ENCODE measurements at regions not wholly inside any gene's neighbourhood (a gene's known extent, or its start where the extent isn't known, plus 50 kb on each side); places are given as distances from the start of the nearest gene placed in this dataset.

DNA sequence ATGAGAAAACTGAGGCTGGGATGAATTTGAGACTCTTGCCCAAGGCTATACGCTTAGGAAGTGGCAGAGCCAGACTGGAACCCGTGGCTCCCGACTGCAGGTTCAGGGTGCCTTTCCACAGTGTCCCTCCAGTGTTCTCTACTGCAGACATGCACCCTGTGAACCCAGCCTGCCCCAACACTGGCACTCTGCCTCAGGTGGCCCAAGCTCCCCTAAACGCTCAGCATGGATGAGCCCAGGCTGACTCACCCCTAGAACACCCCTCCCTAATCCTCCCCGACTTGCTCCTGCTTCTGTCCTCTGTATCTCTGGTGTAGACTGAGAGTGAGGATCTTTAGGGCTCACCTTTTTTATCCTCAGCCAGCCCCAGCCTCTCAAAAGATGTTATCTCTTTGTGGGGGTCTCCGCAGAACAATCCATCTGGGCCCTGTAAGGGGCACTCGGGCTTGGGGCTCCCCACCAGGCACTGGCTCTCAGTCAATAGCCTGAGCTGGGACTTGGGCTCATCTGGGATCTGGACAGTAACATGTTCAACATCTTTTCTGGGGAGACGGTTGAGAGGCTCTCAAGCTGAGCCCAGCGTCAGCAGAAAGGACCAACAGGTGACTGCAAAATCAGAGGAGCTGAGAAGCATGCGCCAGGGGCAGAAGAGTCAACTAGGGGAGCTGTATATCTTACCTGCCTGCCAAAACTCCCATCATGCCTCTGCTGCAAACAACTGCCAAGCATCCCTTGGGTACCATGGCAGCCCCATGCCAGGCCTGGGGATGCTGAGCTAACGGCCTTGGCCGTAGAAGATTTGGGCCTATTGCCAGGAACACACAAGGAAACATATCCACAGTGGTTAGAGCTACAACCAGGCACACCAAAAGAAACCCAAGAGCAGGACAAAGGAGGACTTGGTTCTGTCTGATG lies 176.2 kb downstream of the BUD13 start:
- DNase-seq: no peak

DNA sequence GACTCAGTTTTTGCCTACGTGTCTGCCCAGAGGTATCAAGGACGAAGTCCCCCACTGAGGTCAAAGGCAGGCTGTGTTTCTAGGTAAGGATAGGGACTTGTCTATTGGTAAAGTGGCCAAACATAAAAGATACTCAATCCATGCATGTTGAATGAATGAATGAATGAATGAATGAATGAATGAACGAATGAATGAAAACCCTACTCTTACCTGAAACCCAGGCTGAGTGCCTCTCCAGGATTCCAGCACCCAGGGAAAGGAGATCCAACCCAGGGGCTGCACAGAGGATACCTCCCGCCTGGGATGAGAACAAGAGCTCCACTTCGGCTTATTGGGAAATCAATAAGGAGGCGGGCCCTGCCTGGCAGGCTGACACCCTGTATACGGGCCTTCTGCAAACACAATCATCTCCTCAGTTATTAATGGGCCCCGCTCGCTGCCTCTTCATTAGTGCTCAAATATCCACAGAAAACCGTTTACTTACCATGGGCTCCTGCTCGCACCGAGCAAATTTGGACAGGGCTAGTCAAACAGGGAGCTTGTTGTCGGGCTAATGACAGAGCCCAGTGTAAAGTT lies 177.4 kb downstream of the BUD13 start:
- DNase-seq: no peak

DNA sequence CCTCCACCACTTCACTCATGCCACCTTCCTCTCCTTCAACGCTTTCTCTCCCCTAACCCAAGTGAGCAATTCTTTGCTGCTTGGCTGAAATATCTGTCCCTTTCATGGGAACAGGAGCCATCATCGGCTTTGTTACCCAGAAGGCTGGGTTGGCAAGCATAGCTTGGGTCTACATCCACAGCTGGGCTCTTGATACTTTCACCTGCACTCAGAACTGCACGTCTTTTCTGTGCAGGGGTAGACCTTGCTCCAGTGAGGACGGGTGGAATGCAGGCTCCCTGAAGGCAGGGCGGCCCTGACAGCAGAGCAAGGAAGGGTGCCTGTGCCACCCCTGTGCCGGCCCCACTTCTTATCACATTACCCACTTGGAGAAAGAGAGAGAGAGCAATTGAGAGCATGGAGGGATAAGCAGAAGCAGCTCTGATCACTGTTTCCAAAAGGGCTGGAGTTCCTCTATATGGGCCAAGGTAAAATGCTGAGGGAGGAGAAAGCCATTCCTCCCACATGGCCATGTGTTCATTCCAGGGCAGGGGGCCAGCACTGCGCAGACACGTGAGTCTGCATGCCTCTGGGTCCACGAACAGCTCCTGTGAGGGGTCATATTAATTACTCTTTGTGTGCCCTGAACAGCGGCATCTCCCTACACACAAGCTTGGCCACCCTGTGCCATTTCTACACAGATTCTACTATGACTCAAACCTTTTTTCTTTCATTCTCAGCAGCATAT lies 181.8 kb downstream of the BUD13 start:
- DNase-seq: no peak

DNA sequence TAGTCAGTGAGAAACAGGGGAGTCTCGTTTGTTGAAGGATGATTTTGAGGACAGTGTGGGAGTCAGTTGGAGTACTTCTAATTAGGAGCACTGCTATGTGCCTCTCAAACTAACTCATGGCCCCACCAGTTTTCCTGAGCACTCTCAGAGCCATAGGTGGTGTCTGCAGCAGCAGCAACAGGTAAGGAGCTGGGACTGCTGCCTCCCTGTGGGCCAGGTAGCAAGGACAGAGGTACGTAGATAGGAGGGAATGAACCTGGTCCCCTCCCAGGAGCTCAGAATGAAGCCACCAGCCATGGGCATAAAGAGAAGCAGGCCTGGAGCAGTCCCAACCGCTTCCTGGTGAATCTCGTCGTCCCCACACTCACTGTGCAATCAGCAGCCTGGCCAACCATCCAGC lies 183.4 kb downstream of the BUD13 start:
- no peak for DNase-seq

DNA sequence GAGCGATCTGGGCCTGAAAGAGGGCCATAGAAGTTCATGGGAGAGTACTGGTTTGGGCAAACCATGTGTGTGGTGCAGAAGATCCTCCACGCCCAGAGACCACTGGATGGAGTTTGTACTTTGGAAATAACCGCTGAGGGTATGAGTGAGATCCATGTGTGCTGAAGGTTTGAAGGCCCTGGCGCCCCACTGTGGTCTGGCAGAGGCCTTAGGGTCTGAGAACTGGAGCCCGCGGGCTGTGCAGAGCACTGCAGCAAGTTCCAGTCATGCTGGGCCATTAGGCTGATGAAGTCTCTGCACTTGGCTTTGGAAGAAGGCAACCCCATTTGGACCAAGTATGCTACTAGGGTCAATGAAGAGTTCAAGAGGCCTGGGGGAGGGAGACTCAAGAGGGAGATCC lies 186.4 kb downstream of the BUD13 start:
- no peak for DNase-seq

DNA sequence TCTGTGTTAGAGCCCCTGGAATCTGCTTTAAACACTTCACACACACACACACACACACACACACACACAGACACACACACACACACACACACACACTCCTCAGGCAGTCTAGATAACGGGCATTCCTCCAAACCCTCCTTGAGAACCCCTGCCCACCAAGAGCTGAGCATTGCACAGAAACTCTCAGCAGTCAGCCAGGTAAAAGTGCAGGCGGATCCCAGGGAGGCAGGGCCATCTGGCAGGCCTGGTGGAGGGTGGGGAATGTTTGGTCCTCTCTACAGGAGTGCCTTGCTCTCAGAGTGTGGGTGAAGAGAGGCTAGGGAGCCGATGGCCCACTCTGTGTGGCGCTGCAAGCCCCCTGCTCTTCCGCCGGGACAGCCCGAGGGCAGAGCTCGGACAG lies 190.2 kb downstream of the BUD13 start:
- DNase-seq: no peak

DNA sequence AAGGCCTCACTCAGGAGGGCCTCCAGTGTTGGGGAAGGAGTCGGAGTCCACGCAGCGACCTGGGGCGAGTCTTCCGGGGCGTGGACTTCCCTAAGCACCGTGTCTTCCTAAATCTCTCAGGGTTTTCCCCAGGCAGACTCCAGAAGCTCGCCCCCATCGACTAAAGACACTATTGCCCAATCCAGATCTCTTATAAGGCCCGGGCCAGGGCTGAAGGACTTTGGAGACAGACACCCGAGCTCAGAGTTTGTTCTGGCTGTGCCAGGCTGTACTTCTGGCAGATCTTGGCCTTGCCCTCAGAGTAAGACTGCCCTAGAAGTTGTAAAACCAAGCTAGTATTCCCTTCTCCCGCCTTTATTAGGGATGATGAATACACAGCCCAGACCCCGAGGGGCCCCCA lies 191.4 kb downstream of the BUD13 start:
- DNase-seq: no peak

DNA sequence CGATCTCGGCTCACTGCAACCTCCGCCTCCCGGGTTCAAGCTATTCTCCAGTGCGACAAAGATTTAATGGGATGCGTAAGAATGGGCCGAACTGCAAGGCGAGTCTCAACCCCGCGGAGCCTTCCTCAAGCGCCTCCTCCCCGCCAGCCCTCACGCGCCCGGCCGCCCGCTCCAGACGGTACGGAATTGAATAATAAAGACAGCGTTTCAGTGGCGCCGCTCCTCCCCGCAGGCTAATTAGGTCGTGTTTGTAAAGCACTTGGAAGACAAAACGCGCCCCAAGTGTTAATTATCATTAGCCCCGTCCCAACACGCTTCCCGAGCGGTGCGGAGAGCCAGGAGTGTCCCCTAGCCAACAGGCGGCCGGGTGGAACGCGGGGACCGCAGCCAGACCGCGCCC lies 192.0 kb downstream of the BUD13 start:
- no peak for DNase-seq

DNA sequence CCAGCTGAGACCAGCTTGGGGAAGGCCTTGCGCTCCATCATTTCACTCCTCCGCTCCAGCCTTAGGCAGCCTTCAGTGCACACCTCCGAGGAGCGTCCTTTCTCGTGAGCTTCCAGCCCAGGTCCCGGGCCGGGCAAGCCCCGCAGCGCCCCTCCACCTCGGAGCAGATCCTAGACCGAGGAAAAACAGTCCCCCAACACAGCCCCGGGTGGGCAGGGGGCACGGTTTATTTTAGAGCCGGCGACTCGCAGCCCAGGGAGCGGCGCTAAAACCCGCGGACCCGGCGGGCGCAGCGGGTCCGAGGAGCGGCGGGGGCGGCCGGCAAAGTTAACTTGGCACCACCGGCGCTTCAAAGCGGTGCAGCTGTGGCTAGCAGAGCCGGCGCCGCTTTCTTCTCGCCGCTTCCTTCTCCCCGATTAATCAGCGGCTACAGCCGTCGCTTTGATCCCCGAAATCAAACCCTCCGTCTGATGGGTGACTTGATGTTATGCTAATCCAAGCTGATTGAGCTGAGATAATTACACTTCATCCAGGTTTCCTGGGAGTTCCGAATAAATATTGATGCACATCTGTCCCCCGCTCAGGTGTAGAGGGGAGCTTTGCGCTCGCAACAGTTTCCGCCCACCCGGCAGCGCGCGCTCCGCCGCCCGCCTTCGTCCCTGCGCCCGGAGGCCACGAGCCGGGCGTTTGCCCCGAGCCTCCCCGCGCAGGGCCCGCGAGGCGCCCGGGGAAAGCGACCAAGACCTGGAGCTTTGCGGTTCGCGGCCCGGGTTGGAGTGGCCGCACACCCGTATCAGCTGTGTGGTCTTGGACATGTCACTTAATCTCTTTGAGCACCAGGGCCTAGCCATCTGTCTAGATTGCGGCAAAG lies 192.7 kb downstream of the BUD13 start:
- DNase-seq: no peak

DNA sequence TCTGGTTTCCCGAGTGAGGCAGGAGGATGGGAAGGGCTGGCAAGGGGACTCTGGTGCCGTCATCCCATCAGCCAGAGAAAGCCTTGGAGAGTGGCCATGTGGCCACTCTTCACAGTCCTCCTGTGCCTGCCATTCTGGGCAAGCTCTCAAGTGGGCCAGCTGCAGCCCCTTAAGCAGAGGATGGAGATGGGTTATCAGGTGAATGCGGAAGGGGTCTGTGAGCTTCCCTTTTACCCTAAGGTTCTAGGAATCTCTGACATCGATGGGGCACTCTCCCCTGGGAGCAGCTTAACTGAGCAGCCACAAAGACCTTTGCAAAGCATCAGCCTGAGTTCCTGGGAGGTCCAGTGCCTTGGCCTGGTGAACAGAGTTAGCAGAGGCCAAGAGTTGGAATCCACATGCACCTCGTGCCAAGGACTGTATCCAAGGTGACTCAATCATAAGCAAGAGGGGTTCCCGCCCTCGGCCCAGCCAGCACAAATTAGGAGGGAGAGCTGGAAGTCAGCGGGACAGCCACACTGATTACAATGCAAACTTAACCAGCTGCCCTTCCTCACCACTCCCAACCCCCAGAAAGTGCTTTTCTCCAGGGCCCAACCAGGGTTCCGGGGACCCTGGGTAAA lies 193.6 kb downstream of the BUD13 start:
- DNase-seq: no peak

DNA sequence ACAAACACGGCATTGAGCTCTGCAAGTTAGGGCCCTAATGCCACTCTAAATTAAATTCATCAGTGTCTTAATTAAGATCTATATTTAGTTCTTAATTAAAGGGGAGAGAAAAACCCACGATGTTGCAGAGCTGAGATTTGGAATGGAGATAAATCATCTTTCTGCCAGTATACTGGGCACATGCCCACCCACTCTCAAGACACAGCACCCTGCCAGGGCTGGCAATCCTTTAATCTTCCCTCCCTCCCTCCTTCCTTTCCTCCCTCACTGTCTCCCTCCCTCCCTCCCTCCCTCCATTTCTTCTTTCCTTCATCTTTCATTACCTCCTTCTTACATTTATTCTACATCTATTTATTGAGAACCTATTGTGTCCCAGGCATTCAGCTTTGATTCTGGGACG lies 194.8 kb downstream of the BUD13 start:
- no peak for DNase-seq

DNA sequence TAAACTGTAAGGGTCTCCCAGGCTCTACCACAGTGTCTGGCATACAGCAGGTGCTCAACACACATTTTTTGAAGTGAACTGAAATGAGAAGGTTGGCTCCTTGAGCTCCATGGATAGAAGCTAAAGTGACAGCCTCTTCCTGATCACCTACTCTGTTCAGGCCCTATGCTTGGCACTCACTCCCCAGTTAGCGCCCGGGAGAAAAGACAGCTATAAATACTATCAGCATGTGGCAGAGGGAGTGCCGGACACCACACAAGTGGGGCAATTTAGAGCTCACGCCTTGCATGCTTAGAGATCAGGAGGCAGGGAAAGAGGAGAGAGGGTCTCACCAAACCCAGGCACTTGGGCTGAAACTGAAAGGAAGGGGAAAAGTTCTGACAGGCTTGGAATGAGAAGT lies 195.5 kb downstream of the BUD13 start:
- no peak for DNase-seq

DNA sequence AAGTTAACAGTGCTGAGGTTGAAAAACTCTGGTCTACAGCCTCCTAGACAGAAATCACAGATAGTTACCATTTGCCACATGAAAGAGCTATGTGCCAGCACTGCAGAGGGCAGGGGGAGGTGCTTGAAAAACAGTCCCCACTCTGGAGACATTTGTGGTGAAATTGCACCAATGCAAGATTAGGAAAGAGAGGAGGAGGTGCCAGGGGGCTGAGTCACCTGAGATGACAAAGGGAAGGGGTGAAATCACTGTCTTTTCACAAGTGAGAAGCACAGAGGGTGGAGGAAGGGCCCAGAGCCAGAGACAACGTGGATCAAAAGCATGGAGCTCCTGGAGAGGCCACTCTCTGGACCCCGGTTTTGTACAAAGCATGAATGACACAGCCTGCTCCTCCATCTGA lies 196.3 kb downstream of the BUD13 start:
- no peak for DNase-seq

DNA sequence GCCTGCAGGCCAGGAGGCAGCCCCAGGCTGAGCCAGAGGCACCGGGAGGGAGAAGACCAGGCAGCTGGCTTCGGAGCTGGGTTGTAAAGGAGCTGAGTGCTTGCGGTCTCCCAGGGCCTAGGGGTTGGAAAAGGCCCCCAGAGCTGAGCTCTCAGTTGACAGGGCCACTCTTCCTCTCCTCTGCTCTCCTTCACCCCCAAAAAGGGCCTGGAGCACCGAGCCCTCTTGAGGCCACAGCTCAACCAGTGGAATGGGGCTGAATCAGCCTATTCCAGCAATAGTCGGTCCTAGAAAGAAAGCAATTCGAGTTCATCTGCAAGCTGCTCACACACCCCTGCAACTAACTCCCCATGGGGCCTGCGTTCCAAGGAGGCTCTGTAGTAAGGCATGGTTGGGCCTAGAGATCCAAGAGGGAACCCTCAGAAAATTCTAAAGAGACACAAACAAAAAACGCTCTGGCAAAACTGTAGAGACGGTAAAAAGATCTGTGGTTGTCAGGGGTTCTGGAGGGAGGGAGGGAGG lies 205.0 kb downstream of the BUD13 start:
- DNase-seq: no peak

DNA sequence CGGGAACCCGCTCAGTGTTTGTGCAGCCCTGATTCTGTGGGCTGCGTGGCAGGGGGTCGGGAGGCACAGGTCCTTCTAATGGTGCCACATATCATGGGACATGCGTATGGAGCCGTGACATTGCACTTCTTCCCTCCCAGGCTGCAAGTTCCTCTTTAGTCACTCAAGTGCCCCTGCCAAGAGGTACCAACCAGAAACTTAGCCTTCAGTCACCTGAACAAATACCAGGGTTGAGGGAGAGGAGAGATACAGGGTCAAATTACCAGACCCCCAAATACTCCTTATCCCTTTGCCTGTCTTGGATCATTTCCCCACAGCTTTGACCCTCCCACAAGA lies 209.1 kb downstream of the BUD13 start:
- DNase-seq: no peak

DNA sequence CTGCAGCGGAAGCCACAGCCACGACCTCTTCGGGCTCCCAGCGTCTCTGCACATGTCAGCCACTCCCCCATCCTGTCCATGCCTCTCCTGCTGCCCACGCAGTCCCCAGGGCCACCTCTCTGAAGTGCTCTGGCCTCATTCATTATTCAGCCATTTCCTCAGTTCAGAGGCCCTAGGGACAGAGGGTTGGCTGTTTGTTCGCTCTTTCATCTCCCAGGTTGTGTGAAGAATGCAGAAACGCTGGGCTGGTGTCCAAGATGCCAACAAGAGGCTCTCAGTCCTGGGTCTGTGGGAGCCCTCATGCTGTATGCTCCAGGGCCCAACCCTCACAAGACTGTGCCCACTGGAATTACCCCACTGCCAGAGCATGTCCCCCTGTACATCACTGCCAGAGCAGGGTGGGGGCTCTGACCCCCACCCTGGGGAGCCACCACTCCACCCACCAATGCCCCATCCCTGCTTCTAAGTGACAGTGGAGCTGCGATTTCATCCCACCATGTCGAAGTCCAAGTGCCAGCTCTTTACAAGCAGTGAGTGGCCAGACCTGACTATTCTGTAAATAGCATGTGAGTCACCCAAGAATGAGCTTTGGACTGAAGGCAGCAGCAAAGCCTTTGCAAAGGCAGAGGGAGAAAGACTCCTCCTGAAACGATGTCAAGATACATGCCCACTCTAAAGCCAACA lies 209.6 kb downstream of the BUD13 start:
- DNase-seq: no peak

DNA sequence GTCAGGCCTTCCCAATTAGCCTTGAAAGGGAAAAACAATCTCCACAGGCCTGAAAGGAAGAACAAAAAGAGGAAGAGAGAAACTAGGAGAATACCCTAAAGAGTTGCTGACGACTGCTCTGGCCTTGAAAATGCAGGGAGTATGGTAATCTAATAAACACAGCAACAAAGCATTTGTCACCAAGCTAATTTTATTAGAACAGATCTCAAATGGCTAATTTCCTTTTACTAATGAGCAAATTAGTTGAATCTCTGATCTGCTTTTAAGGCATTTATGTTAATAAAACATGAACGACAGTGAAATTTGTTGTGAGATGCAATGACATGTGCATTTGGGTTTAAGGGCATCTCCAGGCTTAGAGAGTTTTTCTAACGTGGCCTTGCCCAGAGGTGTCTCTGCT lies 212.2 kb downstream of the BUD13 start:
- no peak for DNase-seq

DNA sequence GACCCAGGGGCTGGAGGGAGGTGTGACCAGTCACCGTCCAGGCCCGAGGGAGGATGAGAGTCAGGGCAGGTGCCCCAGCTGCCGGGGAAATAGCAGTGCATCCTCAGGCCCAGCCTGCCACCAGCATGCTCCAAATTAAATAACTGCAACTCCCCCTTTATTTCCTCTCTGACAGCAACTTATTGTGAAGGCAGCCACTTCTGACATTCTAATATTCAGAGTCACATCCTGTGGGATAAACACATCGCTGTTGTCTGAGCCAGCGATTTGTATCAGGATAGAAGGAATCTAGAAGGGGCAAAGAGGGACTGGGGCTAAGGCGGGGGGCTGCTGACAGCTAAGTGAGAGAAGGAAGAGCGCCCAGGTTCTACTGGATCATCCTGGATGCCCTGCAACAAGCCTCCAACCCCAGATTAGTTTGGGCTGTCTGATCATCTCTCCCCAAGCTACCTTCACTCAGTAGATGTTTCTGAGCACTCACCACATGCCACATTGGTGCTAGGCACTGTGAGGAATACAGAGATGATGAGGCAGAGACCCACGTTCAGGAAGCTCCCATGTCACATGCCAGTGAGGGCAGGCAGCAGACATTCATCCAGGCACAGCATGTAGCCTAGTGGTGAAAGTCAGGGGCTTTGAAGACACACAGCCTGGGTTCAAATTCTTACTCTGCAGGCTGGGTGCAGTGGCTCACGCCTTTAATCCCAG lies 214.1 kb downstream of the BUD13 start:
- no peak for DNase-seq

DNA sequence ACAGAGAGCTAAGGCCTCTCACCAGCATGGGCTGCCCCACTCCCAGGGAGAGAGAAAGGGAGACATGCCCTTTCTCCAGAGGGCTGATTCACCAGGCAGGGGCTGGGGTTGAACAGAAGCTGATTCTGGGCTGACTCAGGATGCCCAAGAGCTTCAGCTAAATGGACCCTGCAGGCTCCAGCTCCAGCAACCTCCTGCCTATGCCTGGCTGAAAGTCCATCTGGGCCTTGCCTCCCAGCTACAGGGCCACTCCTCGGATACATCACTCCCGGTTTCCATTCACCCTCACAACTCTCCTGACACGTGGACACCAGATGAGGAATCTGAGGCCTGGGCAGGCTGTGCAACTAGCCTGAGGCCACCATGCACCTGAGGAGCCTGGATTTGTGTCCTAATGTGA lies 215.5 kb downstream of the BUD13 start:
- no peak for DNase-seq

DNA sequence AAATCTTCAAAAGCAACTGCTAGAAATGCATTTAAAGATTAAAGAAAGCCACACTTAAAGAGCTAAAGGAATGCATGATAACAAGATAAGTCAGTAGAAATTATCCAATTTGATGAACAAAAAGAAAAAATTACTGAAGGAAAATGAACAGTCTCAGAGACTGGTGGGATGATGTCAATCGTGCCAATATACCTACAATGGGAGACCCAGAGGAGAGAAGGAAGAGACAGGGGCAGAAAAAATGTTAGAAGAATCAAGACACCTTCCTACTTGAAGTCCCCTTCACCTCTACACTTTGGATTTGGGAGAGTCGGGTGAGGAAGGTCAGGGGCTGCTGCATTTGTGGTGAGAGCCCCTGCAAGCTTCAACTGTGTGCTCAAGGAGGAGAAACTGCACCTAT lies 216.3 kb downstream of the BUD13 start:
- DNase-seq: no peak

DNA sequence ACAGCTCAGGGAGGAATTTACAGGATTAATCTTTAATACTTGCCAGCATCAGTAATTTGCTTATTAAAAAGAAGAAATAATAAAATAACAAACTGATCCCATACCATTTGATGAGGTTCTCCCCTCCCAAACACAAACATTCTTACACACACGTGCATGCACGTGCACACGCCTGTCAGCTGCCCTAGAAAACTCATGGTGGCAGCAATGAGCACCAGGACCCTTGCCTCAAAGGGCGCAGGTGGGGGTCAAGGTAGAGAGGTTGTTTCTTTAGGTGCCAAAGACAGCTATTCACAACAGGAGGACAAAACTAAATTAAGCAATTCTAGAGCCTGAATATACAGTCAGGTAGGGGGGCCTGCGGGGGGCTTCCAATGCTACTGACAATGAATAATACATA lies 219.3 kb downstream of the BUD13 start:
- DNase-seq: no peak
